NAMALWA (cell line): ENCODE measurements at regions not wholly inside any gene's neighbourhood (a gene's known extent, or its start where the extent isn't known, plus 50 kb on each side); places are given as distances from the start of the nearest gene placed in this dataset.

Experiments used
- DNase-seq: peaks from one replicate; pipeline ENCODE4 v3.0.0-alpha.2; 2015; ENCODE audit warnings: low spot score

GRCh38 chr6:53744321-53744720 lies 50.5 kb upstream of the LRRC1 start:
- DNase-seq: no peak

DNA sequence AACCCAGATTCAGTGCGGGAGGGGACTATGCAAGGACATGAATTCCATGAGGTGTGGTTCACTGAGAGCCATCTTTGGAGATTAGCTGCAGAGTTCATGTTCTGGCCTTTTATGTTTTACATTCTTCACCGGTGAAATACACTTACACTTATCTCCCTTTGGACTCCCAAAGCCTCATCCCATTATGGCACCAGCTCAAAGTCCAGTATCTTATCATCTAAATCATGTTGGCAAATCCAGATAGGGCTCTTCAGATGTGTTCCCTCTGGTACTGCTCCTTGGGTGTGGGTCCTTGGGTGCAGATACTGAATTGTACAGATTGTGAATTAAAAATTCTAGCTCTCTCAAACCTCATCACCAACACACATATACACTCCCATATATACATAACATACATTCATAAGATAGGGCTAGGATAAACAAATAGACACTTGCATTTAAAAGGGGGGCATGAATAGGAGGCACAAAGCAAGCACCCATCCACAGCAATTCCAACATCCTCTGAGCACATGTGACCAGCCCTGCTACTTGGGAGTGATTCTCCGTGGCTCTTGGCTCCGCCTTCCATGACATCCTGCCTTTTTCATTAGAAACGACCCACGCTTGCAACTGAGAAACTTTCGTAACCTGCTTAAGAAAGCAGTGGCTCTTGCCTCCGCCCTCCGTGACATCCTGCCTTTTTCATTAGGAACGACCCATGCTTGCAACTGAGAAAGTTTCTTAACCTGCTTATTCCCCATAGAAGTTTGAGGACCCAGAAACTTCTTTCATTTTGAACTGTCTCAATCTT lies 53.6 kb upstream of the LRRC1 start:
- no peak for DNase-seq

- DNase-seq: no peak
Measured at GRCh38 chr6:53737746-53738145, 57.1 kb upstream of the LRRC1 start.

GRCh38 chr6:53735896-53736295 lies 58.9 kb upstream of the LRRC1 start:
- DNase-seq: no peak

GRCh38 chr6:53734473-53735299 lies 60.1 kb upstream of the LRRC1 start:
- DNase-seq: peak; percentile 40

DNA sequence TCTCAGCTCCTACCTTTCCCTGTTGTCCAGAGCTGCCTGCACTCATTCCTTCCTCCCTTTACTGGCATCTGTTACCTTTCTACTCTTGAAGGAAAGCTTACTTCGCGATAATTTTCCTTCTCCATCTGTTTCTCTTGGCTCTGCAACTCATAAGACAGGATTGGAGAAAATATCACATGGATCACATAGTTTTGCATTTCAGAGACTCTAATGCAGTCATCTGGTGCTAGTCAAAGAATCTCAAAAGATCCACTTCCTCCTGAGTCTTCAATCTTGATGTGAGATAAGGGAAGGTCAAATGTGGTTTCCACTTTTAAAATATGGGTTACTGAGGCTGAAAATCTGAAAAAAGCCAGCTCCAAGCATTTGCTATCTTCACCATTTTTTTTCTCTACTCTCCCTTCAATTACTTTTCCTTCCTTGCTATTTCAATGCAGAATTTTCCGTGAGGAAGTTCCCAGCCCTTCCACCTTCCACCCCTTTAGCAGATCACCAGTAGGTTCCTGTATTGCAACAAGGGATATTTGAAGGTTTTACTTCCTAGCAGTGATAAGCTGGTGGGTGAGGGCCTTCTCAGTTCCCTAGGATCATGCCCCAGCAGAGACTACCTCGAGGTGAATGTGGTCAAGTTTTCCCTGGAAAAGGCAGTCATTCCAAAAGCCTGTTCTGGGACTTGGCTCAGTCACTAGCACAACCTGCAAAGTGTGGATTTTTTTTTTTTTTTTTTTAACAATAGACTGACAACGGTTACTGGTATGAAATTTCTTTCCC lies 62.8 kb upstream of the LRRC1 start:
- no peak for DNase-seq

- DNase-seq: no peak
Measured at GRCh38 chr6:53730767-53731166, 64.0 kb upstream of the LRRC1 start.

DNA sequence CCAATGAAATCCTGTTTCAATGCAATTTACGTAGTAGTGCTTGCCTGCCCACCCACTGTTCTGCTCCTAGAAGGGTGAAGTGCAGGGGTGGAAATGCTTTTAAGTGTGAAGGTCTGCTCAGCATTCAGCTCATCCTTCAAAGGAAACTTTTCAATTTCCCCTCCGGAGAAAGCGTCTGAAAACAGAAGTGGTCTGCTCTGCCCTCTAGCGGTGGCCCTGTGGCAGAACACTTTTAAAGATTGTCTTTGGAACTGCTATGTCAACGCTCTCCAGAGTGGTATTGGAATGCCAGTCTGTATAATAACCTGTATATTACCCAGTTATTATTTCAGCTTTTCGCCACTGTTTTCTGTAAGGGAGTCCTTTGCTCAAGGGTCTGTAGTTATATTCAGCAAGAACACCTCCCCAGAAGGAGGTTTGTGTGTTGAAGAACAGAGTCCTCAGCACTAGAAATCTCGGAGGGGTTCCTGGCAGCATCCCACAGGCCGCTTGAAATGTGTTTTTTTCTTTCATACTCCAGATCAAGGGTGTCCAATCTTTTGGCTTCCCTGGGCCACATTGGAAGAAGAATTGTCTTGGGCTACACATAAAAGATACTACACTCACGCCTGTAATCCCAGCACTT lies 63.1 kb upstream of the KLHL31 start:
- peak; percentile 73 for DNase-seq

DNA sequence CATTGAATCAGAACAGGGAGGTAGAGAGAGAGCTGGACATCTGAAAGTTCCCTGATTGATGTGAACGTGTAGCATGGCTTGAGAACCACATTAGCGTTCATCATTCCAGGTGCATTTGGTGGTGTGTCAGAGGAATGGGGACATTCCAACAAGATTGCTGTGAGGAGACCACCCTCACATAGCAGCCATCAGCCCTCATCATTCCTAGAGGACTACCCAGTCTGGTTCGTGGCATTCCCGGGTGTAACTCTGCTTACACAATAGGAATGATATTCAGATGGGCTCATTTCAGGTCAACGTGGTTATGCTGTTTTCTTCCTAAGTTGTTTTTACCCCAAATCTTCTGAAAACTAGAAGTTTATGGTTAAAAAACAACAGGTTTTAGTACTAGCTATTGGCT lies 62.2 kb upstream of the KLHL31 start:
- no peak for DNase-seq

- peak; percentile 85 for DNase-seq
Measured at GRCh38 chr6:53725791-53726575, 60.4 kb upstream of the KLHL31 start.

DNA sequence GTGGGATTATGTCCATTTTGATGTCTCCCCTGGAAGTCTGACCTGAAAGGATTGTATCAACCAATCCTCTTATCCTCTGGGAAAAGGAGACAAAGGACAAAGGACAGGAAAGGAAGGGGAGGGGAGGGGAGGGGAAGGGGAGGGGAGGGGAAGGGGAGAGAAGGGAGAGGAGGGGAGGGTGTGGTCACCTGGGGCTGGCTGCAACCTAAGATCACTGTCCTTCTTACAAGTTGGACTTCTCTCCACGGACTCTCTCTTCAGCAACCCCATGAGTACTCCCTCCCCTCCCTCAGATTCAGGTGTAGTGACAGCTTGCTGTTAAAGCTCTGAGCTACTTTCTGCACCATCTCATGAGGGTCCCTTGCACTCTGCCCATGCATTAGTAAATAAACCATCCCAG lies 58.9 kb upstream of the KLHL31 start:
- DNase-seq: no peak

DNA sequence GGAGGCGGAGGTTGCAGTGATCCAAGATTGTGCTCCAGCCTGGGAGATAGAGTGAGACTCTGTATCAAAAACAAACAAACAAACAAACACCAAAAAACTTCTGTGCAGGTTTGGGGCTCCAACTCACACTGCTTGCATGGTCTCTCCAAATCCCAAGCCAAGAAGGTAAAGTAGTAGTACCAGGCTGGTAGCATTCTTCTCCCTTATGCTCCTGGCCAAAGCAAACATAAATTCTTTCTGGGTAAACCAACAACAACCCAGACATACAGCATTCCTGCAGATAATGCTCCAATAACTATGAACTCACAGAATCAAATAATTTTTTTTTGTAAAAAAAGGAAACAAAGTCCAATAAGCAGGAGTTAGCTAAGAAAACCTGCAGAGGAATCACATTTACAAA lies 57.8 kb upstream of the KLHL31 start:
- no peak for DNase-seq

GRCh38 chr6:53721766-53722165 lies 56.2 kb upstream of the KLHL31 start:
- no peak for DNase-seq

- DNase-seq: peak; percentile 90
Measured at GRCh38 chr6:53718597-53719460, 53.3 kb upstream of the KLHL31 start.

DNA sequence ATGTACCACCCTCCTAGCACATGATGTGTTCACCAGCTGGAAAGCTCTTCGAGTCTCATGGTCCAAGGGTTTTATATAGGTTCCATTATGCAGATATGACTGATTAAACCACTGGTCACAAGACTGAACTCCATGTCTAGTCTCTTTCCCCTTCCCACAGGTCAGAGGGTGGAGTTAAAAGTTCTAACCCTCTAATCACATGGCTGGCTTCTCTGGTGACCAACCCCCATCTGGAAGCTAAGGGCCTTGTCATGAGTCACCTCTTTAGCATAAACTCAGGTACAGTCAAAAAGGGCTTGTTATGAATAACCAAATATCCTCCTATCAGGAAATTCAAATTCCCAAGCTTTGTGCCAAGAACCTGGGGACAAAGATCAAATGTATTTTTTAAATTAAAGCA lies 52.0 kb upstream of the KLHL31 start:
- no peak for DNase-seq

GRCh38 chr6:53715434-53715833 lies 49.9 kb upstream of the KLHL31 start:
- DNase-seq: no peak
